Activated CD4-positive, alpha-beta T cell treated with anti-CD3 and anti-CD28 coated beads for 36 hours (primary cell): ENCODE measurements at regions not wholly inside any gene's neighbourhood (a gene's known extent, or its start where the extent isn't known, plus 50 kb on each side); places are given as distances from the start of the nearest gene placed in this dataset.
A peak's percentile ranks its signal among the peaks of the same experiment; 100 is the strongest.
"Not testable (repeated sequence)": the region's sequence is repeated elsewhere in the genome, so short reads cannot be mapped to it uniquely, and the experiment has no call there.

Experiments
- ATAC-seq: fragments of 200-7000 bp; cut with Tn5 transposase; one replicate; pipeline ENCODE4 v1.10.0; 2021; ENCODE audit warnings: mild to moderate bottlenecking, moderate library complexity
- CTCF ChIA-PET: fragments of 350-600 bp; sonication (Branson Sonifier 250); formaldehyde crosslinking; loops from one replicate; lab custom pipeline; 2021; ENCODE audit warnings: antibody characterized with exemption; lab: Charles Lee
- POLR2A ChIA-PET: fragments of 350-600 bp; sonication (Branson Sonifier 250); formaldehyde crosslinking; loops from one replicate; lab custom pipeline; 2021; ENCODE audit warnings: antibody characterized with exemption, inconsistent platforms; lab: Charles Lee
- DNase-seq: peaks from one replicate; pipeline ENCODE4 v3.0.0-alpha.2; 2020
- H3K27ac Mint-ChIP-seq: one replicate; pipeline ENCODE4 v1.8.0; 2021; ENCODE audit warnings: mixed read lengths
- H3K27me3 Mint-ChIP-seq: one replicate; pipeline ENCODE4 v1.8.0; 2021; ENCODE audit warnings: mixed read lengths
- H3K36me3 Mint-ChIP-seq: one replicate; pipeline ENCODE4 v1.8.0; 2021; ENCODE audit warnings: low read depth, mixed read lengths
- H3K4me1 Mint-ChIP-seq: one replicate; pipeline ENCODE4 v1.8.0; 2021; ENCODE audit warnings: mixed read lengths
- H3K4me3 Mint-ChIP-seq: one replicate; pipeline ENCODE4 v1.8.0; 2021; ENCODE audit warnings: mild to moderate bottlenecking, moderate library complexity, mixed read lengths
- H3K9me3 Mint-ChIP-seq: one replicate; pipeline ENCODE4 v1.8.0; 2021; ENCODE audit warnings: low read depth, mixed read lengths
- intact Hi-C, 2 experiments: fragments of 100-400 bp; cut with DNase I in 1 of 2; cut with micrococcal nuclease in 1 of 2; formaldehyde crosslinking; loops; one replicate each; pipeline versions ENCODE4 v1.14.2 to v1.15.1; 2022 to 2024; cut with DNase I, micrococcal nuclease

DNA sequence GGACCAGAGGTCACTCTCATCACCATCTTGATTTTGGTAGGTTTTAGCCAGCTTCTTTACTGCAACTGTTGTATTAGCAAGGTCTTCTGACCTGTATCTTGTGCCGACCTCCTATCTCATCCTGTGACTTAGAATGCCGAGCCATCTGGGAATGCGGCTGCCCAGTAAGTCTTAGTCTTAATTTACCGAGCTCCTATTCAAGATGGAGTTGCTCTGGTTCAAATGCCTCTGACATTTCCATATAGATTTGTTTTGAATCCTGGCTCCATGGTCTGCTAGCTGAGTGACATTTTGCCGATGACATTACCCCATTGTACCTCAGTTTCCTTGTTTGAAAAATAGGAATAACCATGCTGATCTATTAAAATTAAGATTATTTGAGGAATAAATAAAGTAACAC is 193.9 kb upstream of the HMCN1 start:
- H3K27ac Mint-ChIP-seq = no peak overlapping the region
- intact Hi-C loops = no loop called here
- H3K27me3 Mint-ChIP-seq = no peaks in the 10 kb centered on the region
- ChIA-PET POLR2A (no interaction called here), CTCF (no interaction called here)
- H3K9me3 Mint-ChIP-seq = peaks cover 8% of the 10 kb centered on the region
- no peak overlapping the region for H3K4me3 Mint-ChIP-seq
- no peaks in the 10 kb centered on the region for H3K36me3 Mint-ChIP-seq
- ATAC-seq = no peak
- DNase-seq = no peak
- H3K4me1 Mint-ChIP-seq = peaks cover 8% of the 10 kb centered on the region

DNA sequence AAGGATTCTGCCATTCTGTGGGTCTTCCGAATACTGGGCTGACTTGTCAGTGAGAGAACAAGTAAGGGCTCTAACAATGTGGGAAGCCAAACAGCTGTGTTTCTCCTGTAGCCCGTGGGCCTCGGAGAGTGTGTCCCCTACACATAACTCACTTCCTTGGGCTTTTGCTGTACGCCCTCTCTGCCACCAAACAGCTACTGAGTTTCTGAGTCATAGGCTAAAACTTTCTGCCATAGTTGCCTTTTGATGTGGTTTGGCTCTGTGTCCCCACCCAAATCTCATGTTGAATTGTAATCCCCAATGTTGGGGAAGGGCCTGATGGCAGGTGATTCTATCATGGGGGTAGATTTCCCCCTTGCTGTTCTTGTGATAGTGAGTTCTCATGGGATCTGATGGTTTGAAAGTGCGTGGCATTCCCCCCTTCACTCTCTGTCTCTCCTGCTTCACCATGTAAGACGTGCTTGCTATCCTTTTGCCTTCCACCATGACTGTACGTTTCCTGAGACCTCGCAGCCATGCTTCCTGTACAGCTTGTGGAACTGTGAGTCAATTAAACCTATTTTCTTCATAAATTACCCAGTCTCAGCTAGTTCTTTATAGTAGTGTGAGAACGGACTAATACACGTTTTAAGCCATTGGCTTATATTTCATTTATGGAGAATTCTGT is 194.8 kb upstream of the HMCN1 start:
- no peaks in the 10 kb centered on the region for H3K36me3 Mint-ChIP-seq
- intact Hi-C loops = no loop called here
- ChIA-PET POLR2A (no interaction called here), CTCF (no interaction called here)
- peaks cover 8% of the 10 kb centered on the region for H3K4me1 Mint-ChIP-seq
- DNase-seq (peak; percentile 11), ATAC-seq (peak; percentile 64)
- H3K4me3 Mint-ChIP-seq = no peak overlapping the region
- H3K9me3 Mint-ChIP-seq = peaks cover 8% of the 10 kb centered on the region
- no peak overlapping the region for H3K27ac Mint-ChIP-seq
- H3K27me3 Mint-ChIP-seq = no peaks in the 10 kb centered on the region

DNA sequence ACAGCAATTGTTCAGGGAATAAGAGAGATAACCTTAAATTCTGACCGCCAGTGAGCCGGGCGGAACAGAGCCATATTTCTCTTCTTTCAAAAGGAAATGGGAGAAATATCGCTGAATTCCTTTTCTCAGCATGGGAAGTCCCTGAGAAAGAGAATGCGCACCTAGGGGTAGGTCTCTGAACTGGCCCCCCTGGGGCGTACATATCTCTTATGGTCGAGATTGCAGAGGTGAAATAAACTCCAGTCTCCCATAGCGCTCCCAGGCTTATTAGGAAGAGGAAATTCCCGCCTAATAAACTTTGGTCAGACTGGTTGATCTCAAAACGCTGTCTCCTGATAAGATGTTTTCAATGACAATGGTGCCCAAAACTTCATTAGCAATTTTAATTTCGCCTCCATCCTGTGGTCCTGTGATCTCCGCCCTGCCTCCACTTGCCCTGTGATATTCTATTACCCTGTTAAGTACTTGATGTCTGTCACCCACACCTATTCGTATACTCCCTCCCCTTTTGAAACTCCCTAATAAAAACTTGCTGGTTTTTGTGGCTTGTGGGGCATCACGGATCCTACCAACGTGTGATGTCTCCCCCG is 195.8 kb upstream of the HMCN1 start:
- ATAC-seq, CTCF ChIA-PET, H3K4me3 Mint-ChIP-seq, H3K27me3 Mint-ChIP-seq, H3K36me3 Mint-ChIP-seq, H3K9me3 Mint-ChIP-seq, intact Hi-C loops, H3K4me1 Mint-ChIP-seq, DNase-seq, POLR2A ChIA-PET, H3K27ac Mint-ChIP-seq: not testable (repeated sequence)

DNA sequence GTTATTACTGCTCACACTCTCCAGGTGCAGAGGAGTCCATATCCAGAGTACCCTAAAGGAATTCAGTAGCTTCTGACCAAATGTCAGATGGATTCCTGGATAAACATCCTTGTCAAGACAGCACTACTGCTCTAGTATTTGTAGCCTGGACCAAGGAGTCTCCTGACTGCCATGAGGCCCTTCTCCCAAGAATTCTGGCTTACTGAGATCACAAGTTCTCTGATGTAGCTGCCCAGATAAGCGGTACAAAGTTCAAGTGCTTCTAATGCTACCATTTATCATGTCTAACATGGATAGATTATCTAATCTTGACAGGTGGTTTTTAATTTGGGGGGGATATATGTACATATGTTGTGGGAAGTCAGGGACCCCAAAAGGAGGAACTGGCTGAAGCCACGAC is 196.6 kb upstream of the HMCN1 start:
- DNase-seq (no peak), ATAC-seq (no peak)
- Mint-ChIP-seq H3K27me3 (no peaks in the 10 kb centered on the region), H3K4me1 (peaks cover 8% of the 10 kb centered on the region), H3K36me3 (no peaks in the 10 kb centered on the region), H3K9me3 (peaks cover 8% of the 10 kb centered on the region), H3K27ac (no peak overlapping the region), H3K4me3 (no peak overlapping the region)
- ChIA-PET POLR2A (no interaction called here), CTCF (interaction anchor here (0.5 kb wide), 1 partner anchor 8 kb away, joined by 3 read pairs; no protein-coding TSS in a partner anchor)
- intact Hi-C loops = no loop called here

DNA sequence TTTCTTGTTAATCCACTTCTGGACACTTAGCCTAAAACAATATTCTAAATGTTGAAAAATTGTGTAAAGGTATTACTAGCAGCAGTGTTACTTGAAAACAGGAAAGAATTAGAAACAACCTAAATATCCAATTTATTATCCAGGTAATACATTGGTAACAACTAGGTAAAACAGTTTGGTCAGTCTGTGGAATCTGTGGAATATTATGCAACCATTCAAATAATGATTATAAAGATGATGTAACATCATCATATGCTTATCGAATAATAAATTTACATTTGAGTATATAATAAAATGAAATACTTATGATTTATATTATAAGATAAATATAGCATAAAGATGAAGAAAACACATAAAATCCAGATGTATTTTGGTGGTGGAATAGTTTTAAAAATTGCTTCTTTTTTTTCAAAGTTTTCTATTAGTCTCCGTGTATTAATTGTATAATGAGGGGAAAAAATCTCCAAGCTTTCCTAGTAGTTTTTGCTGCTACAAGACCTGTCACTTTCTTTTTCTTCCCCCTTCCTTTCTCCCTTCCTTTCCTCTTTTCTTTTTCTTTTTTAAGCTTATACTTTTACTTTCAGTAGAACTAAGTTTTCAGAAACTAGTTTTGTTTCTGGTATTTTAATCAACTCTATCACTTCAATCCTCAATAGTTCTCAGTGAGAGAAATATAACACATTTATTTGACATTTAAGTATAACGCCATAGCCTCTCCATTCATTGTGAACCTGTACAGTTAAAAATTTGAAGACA is 197.8 kb upstream of the HMCN1 start:
- DNase-seq (no peak), ATAC-seq (no peak)
- Mint-ChIP-seq H3K9me3 (peaks cover 8% of the 10 kb centered on the region), H3K27ac (no peak overlapping the region), H3K27me3 (no peaks in the 10 kb centered on the region), H3K4me3 (no peak overlapping the region), H3K36me3 (no peaks in the 10 kb centered on the region), H3K4me1 (peaks cover 8% of the 10 kb centered on the region)
- ChIA-PET CTCF (no interaction called here), POLR2A (no interaction called here)
- intact Hi-C loops = no loop called here

DNA sequence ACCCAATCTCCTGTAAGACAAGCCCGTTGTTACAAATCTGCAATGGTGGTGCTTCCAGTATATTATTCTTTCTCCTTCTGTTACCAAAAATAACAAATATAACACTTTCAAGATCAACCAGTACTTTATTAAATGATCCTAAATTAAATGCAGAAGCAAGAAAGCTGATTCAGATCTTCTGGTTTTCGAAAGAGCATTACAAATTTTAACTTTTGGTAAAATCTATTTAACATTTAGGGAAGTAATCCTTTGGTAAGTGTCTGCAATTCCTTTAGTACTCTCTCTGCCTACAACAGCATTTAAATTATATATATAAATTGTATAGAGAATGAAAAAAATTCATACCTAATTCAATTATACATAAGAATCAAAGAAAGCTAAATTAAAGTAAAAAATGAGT is 198.6 kb upstream of the HMCN1 start:
- Mint-ChIP-seq H3K9me3 (peaks cover 8% of the 10 kb centered on the region), H3K36me3 (no peaks in the 10 kb centered on the region), H3K27ac (no peak overlapping the region), H3K4me1 (peaks cover 8% of the 10 kb centered on the region), H3K4me3 (no peak overlapping the region), H3K27me3 (no peaks in the 10 kb centered on the region)
- intact Hi-C loops = no loop called here
- CTCF ChIA-PET = no interaction called here
- ATAC-seq (no peak), DNase-seq (no peak)
- POLR2A ChIA-PET = no interaction called here

DNA sequence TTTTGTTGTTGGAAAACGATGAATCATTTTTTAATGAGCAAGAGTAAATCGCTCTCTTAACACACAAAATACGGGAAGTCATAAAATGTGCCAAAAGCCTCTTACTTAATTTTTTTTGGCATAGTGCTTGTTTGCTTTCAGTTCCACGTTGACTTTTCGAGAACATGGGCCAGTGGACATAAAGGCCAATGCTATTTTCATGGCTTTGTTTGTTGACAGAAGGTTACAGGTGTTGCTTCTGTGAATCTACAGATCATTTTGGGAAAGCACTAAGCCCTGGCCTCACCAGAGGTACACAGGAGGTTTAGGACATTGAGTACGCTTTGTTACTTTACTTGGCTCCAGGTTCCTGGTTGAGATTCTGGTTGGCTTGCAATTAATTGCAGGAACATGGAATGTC is 199.4 kb upstream of the HMCN1 start:
- H3K4me1 Mint-ChIP-seq = peaks cover 7% of the 10 kb centered on the region
- no peaks in the 10 kb centered on the region for H3K36me3 Mint-ChIP-seq
- ChIA-PET POLR2A (no interaction called here), CTCF (no interaction called here)
- no peak for ATAC-seq
- no peak overlapping the region for H3K27ac Mint-ChIP-seq
- no peak overlapping the region for H3K4me3 Mint-ChIP-seq
- intact Hi-C loops = no loop called here
- peaks cover 7% of the 10 kb centered on the region for H3K9me3 Mint-ChIP-seq
- no peaks in the 10 kb centered on the region for H3K27me3 Mint-ChIP-seq
- DNase-seq = no peak

DNA sequence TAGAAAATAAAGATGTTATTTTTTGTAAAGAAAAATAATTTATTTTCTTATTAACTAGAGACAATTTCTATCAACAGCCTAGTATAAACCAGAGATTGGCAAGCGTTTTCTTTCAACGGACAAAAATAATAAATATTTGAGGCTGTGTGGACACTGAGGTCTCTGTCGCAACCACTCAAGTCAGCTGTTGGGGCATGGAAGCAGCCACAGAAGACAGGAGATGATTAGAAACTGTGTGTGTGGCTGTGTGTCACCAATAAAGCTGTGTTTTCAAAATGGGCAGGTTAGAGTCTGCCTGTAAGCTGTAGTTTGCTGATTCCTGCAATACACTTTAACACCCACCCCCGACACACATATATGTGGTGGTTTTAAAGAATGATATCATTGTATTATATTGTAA is 200.6 kb upstream of the HMCN1 start:
- H3K27me3 Mint-ChIP-seq = no peaks in the 10 kb centered on the region
- intact Hi-C loops = no loop called here
- H3K27ac Mint-ChIP-seq = no peak overlapping the region
- POLR2A ChIA-PET = no interaction called here
- H3K9me3 Mint-ChIP-seq = no peaks in the 10 kb centered on the region
- no peaks in the 10 kb centered on the region for H3K36me3 Mint-ChIP-seq
- DNase-seq (no peak), ATAC-seq (no peak)
- H3K4me1 Mint-ChIP-seq = no peaks in the 10 kb centered on the region
- CTCF ChIA-PET = no interaction called here
- H3K4me3 Mint-ChIP-seq = no peak overlapping the region

DNA sequence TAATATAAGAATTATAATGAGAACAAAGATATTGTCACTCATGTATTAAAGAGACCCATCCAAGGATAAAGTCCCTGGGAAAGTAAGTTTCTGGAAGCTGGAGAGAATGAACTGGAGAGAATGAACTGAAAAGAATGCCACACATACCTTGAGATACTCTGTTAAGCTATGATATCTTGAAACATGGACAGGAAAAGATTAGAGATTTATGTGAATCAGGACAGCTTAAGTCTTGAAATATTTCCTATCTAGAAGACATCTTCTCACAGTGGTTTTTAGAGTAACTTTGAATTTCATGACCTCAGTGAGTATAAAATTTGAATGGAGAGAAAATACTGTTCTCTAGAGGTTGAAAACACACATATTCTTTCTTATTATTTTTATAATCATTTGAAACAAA is 201.3 kb upstream of the HMCN1 start:
- H3K27ac Mint-ChIP-seq = no peak overlapping the region
- CTCF ChIA-PET = interaction anchor here (0.6 kb wide), 1 partner anchor 38 kb away, joined by 3 read pairs; no protein-coding TSS in a partner anchor
- H3K4me1 Mint-ChIP-seq = no peaks in the 10 kb centered on the region
- ATAC-seq = no peak
- no peaks in the 10 kb centered on the region for H3K36me3 Mint-ChIP-seq
- H3K4me3 Mint-ChIP-seq = no peak overlapping the region
- no peaks in the 10 kb centered on the region for H3K27me3 Mint-ChIP-seq
- intact Hi-C loops = no loop called here
- POLR2A ChIA-PET = no interaction called here
- DNase-seq = no peak
- H3K9me3 Mint-ChIP-seq = no peaks in the 10 kb centered on the region

DNA sequence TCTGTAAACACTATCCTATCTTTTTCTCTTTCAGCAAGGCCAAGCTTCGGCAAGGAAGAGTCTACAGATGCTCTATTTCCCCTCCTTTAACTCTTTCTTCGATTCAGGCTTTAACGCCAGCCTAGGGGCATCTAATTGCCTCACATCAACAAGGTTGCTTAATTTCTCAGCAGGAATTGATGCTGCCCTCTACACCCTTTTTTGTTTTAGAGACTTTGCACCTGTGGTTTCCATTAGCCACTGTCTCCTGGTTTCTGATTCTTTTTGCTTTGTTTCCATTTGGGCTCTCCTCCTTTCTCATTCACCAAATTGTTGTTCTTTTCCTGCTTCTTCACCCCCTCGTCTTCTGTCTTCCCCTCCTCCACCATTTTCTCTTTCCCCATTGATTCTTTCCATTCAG is 202.4 kb upstream of the HMCN1 start:
- ChIA-PET POLR2A (no interaction called here), CTCF (no interaction called here)
- intact Hi-C loops = no loop called here
- Mint-ChIP-seq H3K36me3 (no peaks in the 10 kb centered on the region), H3K4me3 (no peak overlapping the region), H3K27ac (no peak overlapping the region), H3K27me3 (no peaks in the 10 kb centered on the region), H3K9me3 (no peaks in the 10 kb centered on the region), H3K4me1 (no peaks in the 10 kb centered on the region)
- DNase-seq (no peak), ATAC-seq (no peak)

DNA sequence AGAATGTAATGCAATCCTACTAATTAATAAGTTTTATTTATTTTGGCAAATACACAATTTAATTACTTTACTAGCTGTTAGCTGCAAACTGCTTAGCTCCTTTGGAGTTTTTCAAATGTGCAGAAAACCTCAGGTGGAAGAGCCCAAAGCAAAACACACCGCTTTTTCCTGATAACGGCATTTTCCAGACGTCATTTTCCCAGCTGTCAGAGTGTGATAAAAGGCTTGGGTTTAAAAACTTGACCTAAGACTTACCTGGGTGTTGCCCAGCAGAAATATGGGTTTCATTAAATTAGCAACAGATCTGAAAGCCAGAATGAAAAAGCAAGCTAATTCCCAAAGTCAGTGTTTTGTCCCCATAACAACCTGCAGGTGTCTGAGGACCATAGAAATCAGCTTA is 204.0 kb upstream of the HMCN1 start:
- intact Hi-C loops = no loop called here
- Mint-ChIP-seq H3K4me1 (no peaks in the 10 kb centered on the region), H3K9me3 (no peaks in the 10 kb centered on the region), H3K27ac (no peak overlapping the region), H3K36me3 (no peaks in the 10 kb centered on the region), H3K4me3 (no peak overlapping the region), H3K27me3 (no peaks in the 10 kb centered on the region)
- ChIA-PET CTCF (interaction anchor here (0.7 to 1.4 kb wide), 2 partner anchors 63 to 210 kb away, joined by 3 read pairs; no protein-coding TSS in a partner anchor), POLR2A (no interaction called here)
- DNase-seq (no peak), ATAC-seq (no peak)

DNA sequence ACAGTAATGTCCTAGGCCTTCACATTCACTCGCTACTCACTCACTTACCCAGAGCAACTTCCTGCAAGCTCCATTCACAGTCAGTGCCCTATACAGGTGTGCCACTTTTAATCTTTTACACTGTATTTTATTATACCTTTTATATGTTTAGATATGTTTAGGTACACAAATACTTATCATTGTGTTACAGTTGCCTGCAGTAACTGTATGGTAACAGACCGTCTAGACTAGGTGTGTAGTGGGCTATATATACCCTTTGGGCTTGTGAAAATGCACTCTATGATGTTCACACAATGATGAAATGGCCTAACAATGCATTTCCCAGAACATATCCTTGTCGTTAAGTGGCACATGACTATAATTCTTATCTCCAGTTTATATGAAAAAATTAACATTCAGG is 204.5 kb upstream of the HMCN1 start:
- intact Hi-C loops = no loop called here

More for the DNA sequence above, 204.5 kb upstream of the HMCN1 start:
- ATAC-seq (no peak), DNase-seq (no peak)
- no peak overlapping the region for H3K4me3 Mint-ChIP-seq
- no peaks in the 10 kb centered on the region for H3K27me3 Mint-ChIP-seq
- ChIA-PET POLR2A (no interaction called here), CTCF (interaction anchor here (1.4 kb wide), 1 partner anchor 63 kb away, joined by 3 read pairs; no protein-coding TSS in a partner anchor)
- no peaks in the 10 kb centered on the region for H3K4me1 Mint-ChIP-seq
- H3K36me3 Mint-ChIP-seq = no peaks in the 10 kb centered on the region
- H3K9me3 Mint-ChIP-seq = no peaks in the 10 kb centered on the region
- no peak overlapping the region for H3K27ac Mint-ChIP-seq
